ENCODE measurements at regions not wholly inside any gene's neighbourhood (a gene's known extent, or its start where the extent isn't known, plus 50 kb on each side); places are given as distances from the start of the nearest gene placed in this dataset.

DNA sequence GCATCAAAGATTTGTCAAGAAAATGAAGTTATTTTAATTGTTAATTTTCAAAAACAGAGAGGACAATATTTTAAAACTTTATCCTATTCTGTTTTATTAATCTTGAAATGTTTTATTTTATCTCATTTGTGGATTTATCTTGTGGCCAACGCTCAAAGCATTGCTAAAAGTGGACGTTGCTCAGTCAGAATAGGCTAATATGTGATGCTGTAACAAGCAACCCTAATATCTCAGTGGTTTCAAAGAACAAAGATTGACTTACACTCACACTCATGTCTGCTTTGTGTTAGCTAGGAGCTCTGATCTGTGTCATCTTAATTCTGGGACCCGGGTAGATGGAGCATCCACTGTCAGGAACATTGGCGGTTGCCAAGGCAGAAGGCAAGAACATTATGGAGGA lies 86.0 kb upstream of the PLCL2 start:
- H3K36me3 ChIP-seq (ENCODE audit: insufficient read depth, low read length) = no peaks in the 10 kb centered on the region
- DNase-seq (no peak), ATAC-seq (ENCODE audit: poor library complexity) (no peak)
- H3K4me3 ChIP-seq (ENCODE audit: low read length) = no peak overlapping the region
- peaks cover 38% of the 10 kb centered on the region for H3K4me1 Mint-ChIP-seq (ENCODE audit: low read depth)
- TF ChIP-seq, protein P1, sequence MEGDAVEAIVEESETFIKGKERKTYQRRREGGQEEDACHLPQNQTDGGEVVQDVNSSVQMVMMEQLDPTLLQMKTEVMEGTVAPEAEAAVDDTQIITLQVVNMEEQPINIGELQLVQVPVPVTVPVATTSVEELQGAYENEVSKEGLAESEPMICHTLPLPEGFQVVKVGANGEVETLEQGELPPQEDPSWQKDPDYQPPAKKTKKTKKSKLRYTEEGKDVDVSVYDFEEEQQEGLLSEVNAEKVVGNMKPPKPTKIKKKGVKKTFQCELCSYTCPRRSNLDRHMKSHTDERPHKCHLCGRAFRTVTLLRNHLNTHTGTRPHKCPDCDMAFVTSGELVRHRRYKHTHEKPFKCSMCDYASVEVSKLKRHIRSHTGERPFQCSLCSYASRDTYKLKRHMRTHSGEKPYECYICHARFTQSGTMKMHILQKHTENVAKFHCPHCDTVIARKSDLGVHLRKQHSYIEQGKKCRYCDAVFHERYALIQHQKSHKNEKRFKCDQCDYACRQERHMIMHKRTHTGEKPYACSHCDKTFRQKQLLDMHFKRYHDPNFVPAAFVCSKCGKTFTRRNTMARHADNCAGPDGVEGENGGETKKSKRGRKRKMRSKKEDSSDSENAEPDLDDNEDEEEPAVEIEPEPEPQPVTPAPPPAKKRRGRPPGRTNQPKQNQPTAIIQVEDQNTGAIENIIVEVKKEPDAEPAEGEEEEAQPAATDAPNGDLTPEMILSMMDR (IDR thresholded peaks at IDR 0.05) = no peak
- CTCF ChIA-PET = no interaction called here
- H3K27ac ChIP-seq (ENCODE audit: low read depth in 1 of 2, low read length in 2 of 2) = no peak overlapping the region
- no peaks in the 10 kb centered on the region for H3K9me3 Mint-ChIP-seq
- POLR2A ChIA-PET = no interaction called here
- no peaks in the 10 kb centered on the region for H3K27me3 ChIP-seq (ENCODE audit: control insufficient read depth in 1 of 2, insufficient read depth in 2 of 2, low read length in 2 of 2)
- H3K27me3 Mint-ChIP-seq = no peaks in the 10 kb centered on the region
- intact Hi-C loops (cut with DNase I, micrococcal nuclease) = no loop called here
- peaks cover 9% of the 10 kb centered on the region for H3K4me1 ChIP-seq (ENCODE audit: insufficient read depth, low read length)
- H3K9me3 ChIP-seq (ENCODE audit: control insufficient read depth in 1 of 2, insufficient read depth in 1 of 2, low read length in 2 of 2) = no peaks in the 10 kb centered on the region
- H3K4me3 Mint-ChIP-seq = no peak overlapping the region
- no peak overlapping the region for H3K27ac Mint-ChIP-seq
- H3K36me3 Mint-ChIP-seq (ENCODE audit: low read depth) = no peaks in the 10 kb centered on the region

DNA sequence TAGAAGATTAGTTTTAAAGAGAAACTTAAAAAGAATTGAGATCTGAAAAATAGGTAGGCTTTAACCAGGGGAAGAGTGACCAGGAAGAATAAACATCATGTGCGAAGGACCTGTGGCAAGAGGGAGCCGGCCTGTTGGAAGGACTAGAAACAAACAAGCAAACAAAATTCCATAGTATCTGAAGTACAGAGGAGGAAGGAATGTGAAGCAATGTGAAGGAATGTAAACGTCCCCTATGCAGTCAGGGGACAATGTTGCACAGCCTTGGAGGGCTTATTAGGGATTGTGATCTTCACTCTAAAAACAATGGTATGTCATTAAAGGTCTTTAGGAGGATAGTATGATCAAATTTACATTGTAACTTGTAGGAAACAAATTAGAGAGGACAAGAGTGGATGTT lies 84.4 kb upstream of the PLCL2 start:
- Histone ChIP-seq H3K27me3 (ENCODE audit: control insufficient read depth in 1 of 2, insufficient read depth in 2 of 2, low read length in 2 of 2) (no peaks in the 10 kb centered on the region), H3K9me3 (ENCODE audit: control insufficient read depth in 1 of 2, insufficient read depth in 1 of 2, low read length in 2 of 2) (no peaks in the 10 kb centered on the region), H3K4me3 (ENCODE audit: low read length) (no peak overlapping the region), H3K4me1 (ENCODE audit: insufficient read depth, low read length) (peaks cover 9% of the 10 kb centered on the region), H3K27ac (ENCODE audit: low read depth in 1 of 2, low read length in 2 of 2) (no peak overlapping the region), H3K36me3 (ENCODE audit: insufficient read depth, low read length) (no peaks in the 10 kb centered on the region)
- DNase-seq = no peak
- ATAC-seq (ENCODE audit: poor library complexity) = no peak
- Mint-ChIP-seq H3K4me1 (ENCODE audit: low read depth) (peaks cover 38% of the 10 kb centered on the region), H3K4me3 (peak overlapping the region; percentile 47), H3K27me3 (no peaks in the 10 kb centered on the region), H3K27ac (peak overlapping the region; percentile 74), H3K36me3 (ENCODE audit: low read depth) (no peaks in the 10 kb centered on the region), H3K9me3 (no peaks in the 10 kb centered on the region)
- intact Hi-C loops (cut with DNase I, micrococcal nuclease) = no loop called here
- TF ChIP-seq, protein P1 (IDR thresholded peaks at IDR 0.05) = no peak
- CTCF ChIA-PET = no interaction called here
- POLR2A ChIA-PET = no interaction called here

DNA sequence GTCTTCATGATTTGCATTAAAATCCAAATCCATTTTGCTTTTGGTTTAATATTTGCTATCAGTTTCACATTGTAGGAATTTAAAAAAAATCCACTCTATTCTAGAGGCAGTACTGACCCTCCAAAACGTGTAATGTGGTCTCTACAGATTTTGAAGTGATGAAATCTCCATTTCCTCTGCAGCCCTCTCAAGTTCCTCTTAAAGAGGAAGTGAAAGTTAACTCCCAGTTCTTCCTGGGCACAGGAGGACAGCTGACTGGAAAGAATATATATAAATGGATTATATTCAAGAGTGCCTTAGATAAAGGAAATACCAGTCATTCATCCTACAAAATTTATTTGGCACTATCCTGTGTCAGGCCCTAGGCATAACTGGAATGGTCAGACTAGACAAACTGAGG lies 83.5 kb upstream of the PLCL2 start:
- H3K27me3 Mint-ChIP-seq = no peaks in the 10 kb centered on the region
- H3K4me3 ChIP-seq (ENCODE audit: low read length) = no peak overlapping the region
- H3K27me3 ChIP-seq (ENCODE audit: control insufficient read depth in 1 of 2, insufficient read depth in 2 of 2, low read length in 2 of 2) = no peaks in the 10 kb centered on the region
- ChIA-PET POLR2A (interaction anchor here (0.9 to 1.6 kb wide), 2 partner anchors 10 to 40 kb away, joined by 3 to 7 read pairs; no protein-coding TSS in a partner anchor), CTCF (no interaction called here)
- intact Hi-C loops (cut with DNase I, micrococcal nuclease) = no loop called here
- no peak overlapping the region for H3K27ac ChIP-seq (ENCODE audit: low read depth in 1 of 2, low read length in 2 of 2)
- H3K4me3 Mint-ChIP-seq = no peak overlapping the region
- ATAC-seq (ENCODE audit: poor library complexity) = peak; percentile 31
- H3K27ac Mint-ChIP-seq = no peak overlapping the region
- DNase-seq = peak in 3 of 14 experiments; percentile 30 to 50 (median 36)
- peaks cover 9% of the 10 kb centered on the region for H3K4me1 ChIP-seq (ENCODE audit: insufficient read depth, low read length)
- H3K9me3 Mint-ChIP-seq = no peaks in the 10 kb centered on the region
- no peaks in the 10 kb centered on the region for H3K36me3 Mint-ChIP-seq (ENCODE audit: low read depth)
- TF ChIP-seq, protein P1 (IDR thresholded peaks at IDR 0.05) = no peak
- no peaks in the 10 kb centered on the region for H3K36me3 ChIP-seq (ENCODE audit: insufficient read depth, low read length)
- H3K4me1 Mint-ChIP-seq (ENCODE audit: low read depth) = peaks cover 38% of the 10 kb centered on the region
- H3K9me3 ChIP-seq (ENCODE audit: control insufficient read depth in 1 of 2, insufficient read depth in 1 of 2, low read length in 2 of 2) = no peaks in the 10 kb centered on the region
